GM21737 (cell line): ENCODE measurements at regions not wholly inside any gene's neighbourhood (a gene's known extent, or its start where the extent isn't known, plus 50 kb on each side); places are given as distances from the start of the nearest gene placed in this dataset.
"Not testable (repeated sequence)": the region's sequence is repeated elsewhere in the genome, so short reads cannot be mapped to it uniquely, and the experiment has no call there.

Experiments
- ATAC-seq: cut with Tn5 transposase; IDR thresholded peaks from one replicate; pipeline ENCODE4 v1.9.1; 2021; ENCODE audit warnings: mild to moderate bottlenecking, moderate library complexity; ENCODE audit not compliant: unreplicated experiment

DNA sequence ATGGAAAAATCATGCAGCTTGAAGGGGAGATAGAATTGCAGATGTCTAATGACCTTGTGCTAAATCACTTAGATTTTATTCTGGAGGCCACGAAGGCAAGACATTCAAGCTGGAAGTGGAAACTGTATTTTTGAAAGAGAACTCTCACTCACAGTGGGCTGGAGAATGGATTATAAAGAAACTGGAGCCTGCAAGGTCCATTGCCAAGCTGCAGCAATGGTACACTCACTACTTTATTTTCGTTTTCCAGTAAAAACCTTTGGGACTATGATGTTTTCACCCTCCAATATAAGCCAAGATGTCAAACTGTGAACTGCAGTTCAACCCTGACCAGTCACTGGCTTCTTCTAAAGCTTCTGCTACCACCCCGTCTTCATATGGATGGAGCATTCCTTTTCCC, 62.0 kb downstream of the SKIDA1 start:
- no peak for ATAC-seq

DNA sequence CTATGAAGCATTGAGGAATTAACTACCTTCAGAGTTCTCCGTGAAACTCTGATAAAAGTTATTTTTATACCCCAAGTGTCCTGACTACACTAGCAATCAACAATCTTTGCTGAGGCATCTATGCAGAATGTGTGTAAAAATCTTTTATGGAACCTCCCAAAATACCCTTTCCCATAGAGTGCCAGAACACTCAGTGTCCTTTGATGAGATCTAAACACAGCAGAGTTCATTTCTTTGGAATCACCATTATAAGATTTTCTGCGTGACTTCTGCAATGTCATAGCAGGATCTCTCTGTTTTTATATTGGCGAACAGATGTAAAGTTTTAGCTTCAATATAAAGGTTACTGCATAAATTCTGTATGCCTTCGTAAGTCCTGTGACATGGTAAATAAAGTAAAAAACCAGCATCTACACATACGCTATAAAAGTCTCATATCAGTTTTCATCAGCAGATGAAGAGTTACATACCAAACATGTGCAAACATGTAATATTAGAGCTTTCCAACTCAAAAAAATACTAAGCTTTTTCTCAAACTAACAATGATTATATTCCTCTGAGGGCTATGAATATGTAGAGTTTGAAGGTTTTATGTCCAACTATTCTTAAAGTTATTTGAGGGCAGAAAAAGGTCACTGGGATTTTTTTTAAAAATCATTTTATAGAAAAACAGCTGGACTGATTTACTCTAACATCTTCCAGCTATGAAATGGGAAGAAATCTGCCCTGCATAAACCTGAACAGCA, 67.2 kb downstream of the SKIDA1 start:
- ATAC-seq, result no peak

DNA sequence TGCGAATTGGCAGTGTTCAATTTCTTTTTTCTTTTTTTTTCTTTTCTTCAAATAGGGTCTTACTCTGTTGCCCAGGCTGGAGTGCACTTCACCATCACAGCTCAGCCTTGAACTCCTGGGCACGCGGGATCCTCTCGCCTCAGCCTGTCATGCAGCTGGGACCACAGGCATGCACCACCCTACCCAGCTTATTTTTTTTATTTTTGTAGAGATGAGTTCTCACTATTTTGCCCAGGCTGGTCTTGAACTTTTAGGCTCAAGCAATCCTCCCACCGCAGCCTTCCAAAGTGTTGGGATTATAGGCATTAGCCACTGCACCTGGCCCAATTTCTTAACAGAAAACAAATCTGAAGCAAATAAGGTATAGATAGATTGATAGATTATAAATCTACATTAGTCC, 69.3 kb downstream of the SKIDA1 start:
- ATAC-seq, result no peak

DNA sequence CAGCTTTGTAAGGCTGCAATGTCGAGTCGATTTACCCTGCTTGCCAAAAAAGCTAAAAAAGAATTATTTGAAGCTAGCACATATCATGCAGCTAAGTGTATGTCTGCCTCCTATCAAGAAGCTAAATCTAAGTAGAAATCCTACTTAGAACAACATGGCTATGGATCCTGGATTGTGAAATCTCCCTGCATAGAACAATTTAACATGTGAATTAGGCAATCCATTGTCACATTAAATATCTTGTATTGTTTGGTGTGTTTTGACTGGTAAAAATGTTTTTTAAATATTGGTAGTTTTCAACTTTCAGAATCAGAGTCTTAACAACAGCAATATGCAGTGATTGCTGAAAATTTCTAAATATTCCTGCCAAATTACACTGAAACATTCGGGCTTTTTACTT, 73.3 kb downstream of the SKIDA1 start:
- no peak for ATAC-seq

DNA sequence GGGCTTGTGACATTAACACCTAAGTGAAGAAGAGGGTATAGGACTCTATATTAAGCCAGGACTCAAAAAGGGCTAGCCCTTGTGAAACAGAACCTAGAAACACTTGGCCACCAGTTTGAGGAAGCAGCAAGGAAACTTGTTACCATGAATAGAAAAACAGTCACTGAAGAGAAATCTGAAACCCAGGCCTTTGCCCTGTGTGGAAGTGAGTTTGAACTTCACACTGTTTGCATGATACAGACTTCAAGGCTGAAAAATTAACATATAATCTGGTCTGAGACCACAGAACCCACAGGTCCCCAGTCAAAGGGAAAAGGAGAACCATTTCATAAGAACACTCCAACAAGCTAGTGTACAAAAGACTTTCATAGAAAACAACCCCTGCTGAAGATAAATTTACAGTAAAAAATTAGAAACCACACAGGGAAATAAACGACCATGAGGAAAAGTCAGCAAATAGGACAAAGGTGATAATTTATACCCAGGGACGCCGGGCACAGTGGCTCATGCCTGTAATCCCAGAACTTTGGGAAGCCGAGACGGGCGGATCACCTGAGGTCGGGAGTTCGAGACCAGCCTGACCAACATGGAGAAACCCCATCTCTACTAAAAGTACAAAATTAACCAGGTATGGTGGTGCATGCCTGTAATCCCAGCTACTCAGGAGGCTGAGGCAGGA, 76.1 kb downstream of the SKIDA1 start:
- ATAC-seq, result no peak

DNA sequence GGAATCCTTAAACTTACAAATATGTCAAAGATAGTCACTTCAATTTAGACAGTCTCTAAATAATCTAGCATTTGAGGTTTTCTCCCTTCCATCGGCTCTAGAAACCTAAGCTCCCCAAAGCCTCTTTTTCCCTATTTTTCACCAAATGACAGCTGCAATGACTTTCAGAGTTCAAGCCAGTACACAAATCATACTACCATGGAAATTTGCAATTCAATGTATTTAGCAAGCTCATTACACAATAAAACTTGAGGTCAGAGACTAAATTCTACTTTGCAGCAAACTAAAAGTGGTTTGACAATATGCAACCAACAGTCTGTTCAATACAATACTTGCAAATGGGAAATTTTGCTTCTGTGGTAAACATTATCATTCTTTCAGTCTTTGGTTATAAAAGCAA, 80.3 kb downstream of the SKIDA1 start:
- no peak for ATAC-seq

DNA sequence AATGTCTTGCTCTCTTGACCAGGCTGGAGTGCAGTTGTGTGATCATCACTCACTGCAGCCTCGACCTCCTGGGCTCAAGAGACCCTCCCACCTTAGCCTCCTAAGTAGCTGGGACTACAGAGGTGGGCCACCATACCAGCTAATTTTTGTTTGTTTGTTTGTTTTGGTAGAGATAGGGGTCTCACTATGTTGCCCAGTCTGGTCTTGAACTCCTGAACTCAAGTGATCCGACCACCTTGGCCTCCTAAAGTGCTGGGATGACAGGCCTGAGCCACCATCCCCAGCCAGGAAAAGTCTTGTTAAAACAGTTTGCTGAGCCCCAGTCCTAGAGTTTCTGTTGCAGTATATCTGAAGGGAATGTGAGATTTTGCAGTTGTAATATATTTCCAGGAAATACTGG, 83.9 kb downstream of the SKIDA1 start:
- no peak for ATAC-seq

DNA sequence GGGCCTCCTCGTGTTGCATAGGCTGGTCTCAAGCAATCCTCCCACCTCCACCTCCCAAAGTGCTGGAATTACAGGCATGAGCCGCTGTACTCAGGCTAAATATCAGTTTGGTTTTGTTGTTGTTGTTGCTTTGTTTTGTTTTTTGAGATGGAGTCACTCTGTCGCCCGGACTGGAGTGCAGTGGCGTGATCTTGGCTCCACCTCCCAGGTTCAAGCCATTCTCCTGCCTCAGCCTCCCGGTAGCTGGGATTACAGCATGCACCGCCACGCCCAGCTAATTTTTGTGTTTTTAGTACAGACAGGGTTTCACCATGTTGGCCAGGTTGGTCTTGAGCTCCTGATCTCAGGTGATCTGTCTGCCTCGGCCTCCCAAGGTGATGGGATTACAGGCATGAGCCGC, 86.6 kb downstream of the SKIDA1 start:
- ATAC-seq, result not testable (repeated sequence)

DNA sequence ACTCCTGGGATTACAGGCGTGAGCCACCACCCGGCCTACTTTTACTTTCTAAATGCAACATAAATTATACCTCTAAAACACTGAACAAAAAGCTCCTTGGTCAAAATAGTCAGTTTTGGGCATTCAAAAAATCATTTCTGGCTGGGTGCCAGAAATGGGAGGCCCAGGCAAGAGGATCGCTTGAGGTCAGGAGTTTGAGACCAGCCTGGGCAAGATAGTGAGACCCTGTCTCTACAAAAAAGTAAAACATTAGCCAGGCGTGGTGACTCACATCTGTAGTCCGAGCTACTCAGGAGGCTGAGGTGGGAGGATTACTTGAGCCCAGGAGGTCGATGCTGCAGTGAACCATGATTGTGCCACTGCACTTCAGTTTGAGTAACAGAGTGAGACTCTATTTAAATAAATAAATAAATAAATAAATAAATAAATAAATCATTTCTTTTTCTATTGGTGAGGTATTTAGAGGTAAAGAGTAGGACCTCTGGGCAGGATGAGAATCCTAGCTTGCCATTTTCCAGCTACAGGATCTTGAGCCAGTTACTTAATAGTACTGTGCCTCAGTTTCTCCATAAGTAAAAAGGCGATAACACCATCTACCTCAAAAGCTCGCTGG, 87.6 kb downstream of the SKIDA1 start:
- no peak for ATAC-seq

DNA sequence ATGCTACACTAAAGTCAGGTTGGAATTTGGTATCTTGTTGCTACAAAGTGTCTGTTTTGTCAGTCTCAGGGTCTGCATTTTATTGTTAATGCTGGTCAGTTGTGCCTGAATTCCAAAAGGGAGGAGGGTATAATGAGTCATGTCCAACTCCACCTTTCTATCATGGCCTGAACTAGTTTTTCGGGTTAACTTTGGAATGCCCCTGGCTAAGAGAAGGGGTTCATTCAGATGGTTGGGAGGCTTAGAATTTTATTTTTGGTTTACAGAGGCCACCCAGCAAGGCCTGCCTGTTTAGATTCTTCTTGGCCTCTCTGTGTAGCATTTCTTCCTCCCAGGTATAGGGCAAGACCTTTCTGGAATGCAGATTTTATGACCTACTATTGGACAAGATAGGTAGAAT, 93.2 kb downstream of the SKIDA1 start:
- no peak for ATAC-seq

DNA sequence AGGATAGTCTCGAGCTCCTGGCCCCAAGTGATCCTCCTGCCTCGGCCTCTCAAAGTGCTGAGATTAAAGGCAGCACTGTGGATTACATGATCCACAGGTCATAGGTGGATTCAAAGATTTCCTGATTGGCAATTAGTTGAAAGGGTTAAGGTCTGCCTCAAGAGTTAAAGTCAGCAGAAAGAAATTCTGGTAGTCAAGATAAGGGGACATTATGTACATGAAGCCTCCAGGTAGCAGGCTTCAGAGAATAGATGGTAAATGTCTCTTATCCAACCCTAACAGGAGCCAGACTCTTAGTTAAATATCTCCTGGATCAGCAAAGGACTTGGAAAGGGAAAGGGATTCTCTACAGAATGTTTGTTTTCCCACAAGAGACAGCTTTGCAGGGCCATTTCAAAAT, 93.7 kb downstream of the SKIDA1 start:
- ATAC-seq, result no peak

DNA sequence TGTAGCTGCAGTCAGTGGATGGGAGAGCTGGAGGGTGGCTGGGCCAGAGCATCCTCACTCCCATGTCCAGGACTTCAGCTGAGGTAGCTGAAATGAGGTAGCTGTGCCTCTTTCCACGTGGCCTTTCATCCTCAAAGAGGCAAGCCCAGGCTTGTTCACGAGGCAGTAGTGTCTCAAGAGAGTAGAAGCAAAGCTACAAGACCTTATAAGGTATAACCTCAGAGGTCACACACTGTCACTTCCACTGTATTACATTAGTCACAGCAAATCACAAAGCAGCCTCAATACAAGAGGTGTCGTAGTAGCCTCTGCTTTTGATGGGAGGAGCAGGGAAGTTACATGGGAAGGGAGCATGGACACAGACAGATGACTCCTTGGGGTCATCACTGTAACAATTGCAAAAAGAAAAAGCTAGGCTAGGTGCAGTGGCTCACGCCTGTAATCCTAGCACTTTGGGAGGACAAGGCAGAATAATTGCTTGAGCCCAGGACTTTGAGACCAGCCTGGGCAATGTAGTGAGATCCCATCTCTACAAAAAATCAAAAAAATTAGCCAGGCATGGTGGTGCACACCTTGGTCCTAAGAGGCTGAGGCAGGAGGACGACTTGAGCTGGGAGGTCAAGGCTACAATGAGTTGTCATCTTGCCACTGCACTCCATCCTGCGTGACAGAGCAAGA, 97.5 kb downstream of the SKIDA1 start:
- no peak for ATAC-seq

DNA sequence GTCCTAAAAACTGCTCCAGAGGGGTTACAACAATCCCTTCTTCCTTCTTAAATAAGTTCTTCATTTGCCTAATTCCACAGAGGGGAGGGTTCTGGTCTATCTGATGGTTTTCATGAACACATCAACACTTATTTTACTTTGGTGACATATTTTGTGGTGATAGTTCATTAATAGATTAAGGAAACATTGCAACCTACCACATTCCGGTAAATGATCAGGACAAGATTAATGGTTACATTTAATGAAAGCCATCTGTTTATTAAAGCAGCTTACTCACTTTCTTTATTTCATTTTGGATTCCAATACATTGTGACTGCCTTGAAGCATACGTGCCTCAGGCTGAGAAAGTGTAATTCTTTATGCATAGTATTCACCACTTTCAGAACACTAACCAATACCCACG, 101.0 kb downstream of the SKIDA1 start:
- no peak for ATAC-seq

DNA sequence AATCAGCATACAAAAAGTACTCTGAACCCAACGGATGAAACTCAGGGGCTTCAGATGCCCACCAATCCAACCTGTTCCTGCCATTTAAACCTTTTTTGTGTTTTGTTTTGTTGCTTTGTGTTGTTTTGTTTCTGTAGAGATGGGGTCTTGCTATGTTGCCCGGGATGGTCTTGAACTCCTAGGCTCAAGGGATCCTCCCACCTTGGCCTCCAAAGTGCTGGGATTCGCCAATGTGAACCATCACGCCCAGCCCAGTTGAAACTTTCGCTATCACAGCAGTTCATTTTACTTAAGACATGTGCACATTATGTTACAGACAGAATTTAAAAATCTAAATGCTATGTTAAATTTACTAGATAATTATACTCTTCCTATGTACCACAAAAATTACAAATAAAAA, 101.6 kb downstream of the SKIDA1 start:
- ATAC-seq, result no peak

DNA sequence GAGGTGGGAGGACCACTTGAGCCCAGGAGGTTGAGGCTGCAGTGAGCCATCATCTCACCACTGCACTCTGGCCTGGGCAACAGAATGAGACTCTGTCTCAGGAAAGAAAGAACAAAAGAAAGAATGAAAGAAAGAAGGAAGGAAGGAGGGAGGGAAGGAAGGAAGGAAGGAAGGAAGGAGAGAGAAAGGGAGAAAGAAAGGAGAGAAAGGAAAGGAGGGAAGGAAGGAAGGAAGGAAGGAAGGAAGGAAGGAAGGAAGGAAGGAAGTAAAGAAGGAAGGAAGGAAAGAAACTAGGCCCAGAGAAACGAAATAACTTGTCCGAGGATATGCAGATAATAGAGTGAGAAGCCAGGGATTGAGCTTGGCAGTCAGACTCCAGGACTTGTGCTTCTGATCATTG, 102.1 kb downstream of the SKIDA1 start:
- no peak for ATAC-seq

DNA sequence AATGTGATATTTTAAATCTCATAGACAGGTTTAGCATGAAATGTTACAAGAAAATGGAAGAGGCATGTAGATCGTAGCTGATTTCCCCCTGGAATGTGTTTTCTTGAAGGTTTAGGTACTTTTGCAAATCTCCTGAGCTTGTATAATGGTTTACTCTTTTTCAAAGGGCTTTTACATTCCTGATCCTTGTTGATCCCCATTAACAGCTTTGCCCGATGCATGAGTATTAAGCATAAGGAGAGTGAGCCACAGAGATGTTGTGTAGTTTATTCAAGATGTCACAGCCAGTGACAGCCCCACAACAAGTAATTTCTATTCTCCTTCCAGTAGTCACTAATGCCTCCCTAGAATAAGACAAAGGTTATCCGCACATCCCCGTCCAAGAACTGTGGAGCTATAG, 103.7 kb downstream of the SKIDA1 start:
- no peak for ATAC-seq

DNA sequence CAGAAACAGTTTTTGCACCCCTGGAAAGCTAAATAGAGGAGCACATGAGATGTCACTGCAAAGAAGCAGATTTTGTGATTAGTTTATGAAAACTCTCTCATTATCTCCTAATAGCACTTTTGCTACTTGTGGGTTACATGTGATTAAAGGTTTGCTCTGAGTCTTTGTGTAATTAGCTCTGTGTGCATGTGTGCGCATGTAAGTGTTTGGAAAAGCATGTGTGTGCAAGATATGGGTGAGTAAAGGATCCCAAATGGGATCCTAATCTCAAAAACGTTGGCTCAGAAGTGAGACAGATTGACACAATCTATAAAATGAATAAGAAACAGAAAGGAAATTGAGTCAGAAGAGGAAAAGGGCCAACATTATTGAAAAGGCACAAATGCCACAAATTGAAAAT, 104.5 kb downstream of the SKIDA1 start:
- ATAC-seq, result no peak

DNA sequence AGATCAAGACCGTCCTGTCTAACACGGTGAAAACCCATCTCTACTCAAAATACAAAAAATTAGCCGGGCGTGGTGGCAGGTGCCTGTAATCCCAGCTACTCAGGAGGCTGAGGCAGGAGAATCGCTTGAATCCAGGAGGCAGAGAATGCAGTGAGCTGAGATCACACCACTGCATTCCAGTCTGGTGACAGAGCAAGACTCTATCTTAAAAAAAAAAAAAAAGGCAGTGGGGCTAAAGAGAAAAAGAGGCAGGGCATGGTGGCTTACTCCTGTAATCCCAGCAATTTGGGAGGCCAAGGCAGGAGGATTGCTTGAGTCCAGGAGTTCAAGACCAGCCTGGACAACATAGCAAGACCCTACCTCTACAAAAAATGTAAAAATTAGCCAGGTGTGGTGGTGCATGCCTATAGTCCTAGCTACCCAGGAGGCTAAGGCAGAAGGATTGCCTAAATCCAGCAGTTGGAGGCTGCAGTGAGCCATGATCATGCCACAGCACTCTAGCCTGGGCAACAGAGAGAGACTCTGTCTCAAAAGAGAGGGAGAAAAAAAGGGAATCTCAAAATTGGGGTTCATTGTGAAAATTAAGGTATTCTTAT, 106.4 kb downstream of the SKIDA1 start:
- not testable (repeated sequence) for ATAC-seq

DNA sequence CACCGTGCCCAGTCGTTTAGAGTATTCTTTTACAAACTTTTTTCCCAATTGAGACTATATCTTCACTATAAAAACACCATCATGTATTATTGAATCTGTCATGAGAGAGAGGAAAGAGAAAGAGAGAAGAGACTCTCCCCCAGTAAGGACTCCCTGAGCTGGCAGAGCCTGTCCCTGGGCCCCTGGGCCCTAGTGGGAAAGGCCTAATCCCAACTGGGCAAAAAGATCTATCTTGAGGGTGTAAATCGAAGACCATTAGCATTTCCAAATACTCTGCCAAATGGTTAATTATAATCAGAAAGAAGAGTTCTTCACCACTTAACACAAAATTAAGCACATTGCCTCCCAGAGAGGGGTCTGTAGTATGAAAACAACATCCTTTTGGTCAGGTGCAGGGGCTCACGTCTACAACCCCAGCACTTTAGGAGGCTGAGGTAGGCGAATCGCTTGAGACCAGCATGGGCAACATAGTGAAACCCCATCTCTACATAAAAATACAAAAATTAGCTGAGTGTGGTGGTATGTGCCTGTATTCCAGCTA, 108.2 kb downstream of the SKIDA1 start:
- ATAC-seq, result no peak

DNA sequence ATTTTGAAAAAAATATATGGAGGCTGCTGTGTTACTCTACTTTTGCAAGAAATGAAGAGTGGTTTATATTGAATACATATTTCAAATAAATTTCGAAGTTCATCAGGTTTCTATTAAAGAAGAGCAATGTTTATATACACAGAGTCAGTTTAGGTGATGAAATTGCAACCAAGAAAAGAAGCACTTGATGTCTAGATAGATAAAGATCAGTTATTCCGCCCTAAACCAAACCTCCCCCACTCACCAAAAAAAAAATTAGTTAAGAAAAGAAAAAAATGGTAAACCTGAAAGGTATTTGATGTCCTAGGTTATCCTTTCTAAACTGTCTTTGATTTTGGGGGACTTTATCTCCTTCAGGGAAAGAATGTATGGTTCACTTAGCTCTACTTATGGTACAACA, 111.8 kb downstream of the SKIDA1 start:
- no peak for ATAC-seq

DNA sequence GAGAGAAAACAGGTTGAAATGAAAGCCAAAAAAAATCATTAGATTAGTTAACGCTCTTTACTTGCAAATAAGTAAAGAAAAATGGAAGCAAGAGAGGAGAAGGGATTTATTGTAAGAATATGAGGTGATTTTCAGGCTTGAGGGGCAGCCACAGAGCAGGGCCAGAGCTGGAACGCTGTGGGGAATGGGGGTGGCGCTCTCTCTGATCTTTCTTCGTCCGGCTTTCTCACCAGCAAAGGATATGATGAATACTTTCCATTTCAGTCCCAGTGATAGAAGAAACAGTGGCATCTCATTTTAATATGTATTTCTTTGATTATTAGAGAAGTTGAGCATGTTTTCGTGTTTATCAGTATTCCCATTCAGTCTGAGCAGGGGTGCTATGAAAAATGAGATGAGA, 112.2 kb downstream of the SKIDA1 start:
- no peak for ATAC-seq
